ENCODE measurements at regions not wholly inside any gene's neighbourhood (a gene's known extent, or its start where the extent isn't known, plus 50 kb on each side); places are given as distances from the start of the nearest gene placed in this dataset.

- no peak for TF ChIP-seq CTCF (IDR thresholded peaks at IDR 0.05; ENCODE audit: borderline replicate concordance, extremely low read depth, low read length, poor library complexity, severe bottlenecking)
- TF ChIP-seq EZH2 (IDR thresholded peaks at IDR 0.05; ENCODE audit: borderline replicate concordance, low read depth, low read length, severe bottlenecking) = no peak
These were observed 297.6 kb downstream of the CHL1 start for GRCh38 chr3:494190-494589.
